ENCODE measurements at regions not wholly inside any gene's neighbourhood (a gene's known extent, or its start where the extent isn't known, plus 50 kb on each side); places are given as distances from the start of the nearest gene placed in this dataset.

GRCh38 chr4:24339260-24339659, 245.1 kb downstream of the DHX15 start:
- POLR2A ChIA-PET, result interaction anchor here (0.6 kb wide), 1 partner anchor 17 kb away, joined by 3 read pairs; no protein-coding TSS in a partner anchor
- Histone ChIP-seq H3K4me2 (ENCODE audit: insufficient read depth, low read length) (no peak overlapping the region), H2AFZ (ENCODE audit: low read depth, low read length) (no peak overlapping the region), H3K9me1 (ENCODE audit: control insufficient read depth, insufficient read depth, low read length) (no peaks in the 10 kb centered on the region), H3K4me3 (no peak overlapping the region), H3K4me1 (replicated peaks in 1 of 2; ENCODE audit: control insufficient read depth in 2 of 2, insufficient read depth in 2 of 2, low read length in 2 of 2) (no peaks in the 10 kb centered on the region), H4K20me1 (replicated peaks; ENCODE audit: control insufficient read depth, insufficient read depth, low read length) (no peaks in the 10 kb centered on the region), H3K27me3 (ENCODE audit: control insufficient read depth in 2 of 2, insufficient read depth in 2 of 2, low read length in 2 of 2) (no peaks in the 10 kb centered on the region), H3K9me3 (replicated peaks; ENCODE audit: control insufficient read depth, insufficient read depth, low read depth, low read length) (no peaks in the 10 kb centered on the region), H3K27ac (ENCODE audit: extremely low read depth, low read depth, low read length) (no peak overlapping the region), H3K79me2 (ENCODE audit: control insufficient read depth, insufficient read depth, low read length) (no peaks in the 10 kb centered on the region), H3K36me3 (ENCODE audit: control insufficient read depth, insufficient read depth, low read length) (no peaks in the 10 kb centered on the region), H3K9ac (ENCODE audit: insufficient read depth in 1 of 2, low read depth in 2 of 2, low read length in 2 of 2) (no peak overlapping the region)
- FAIRE-seq (no peak), ATAC-seq (no peak), DNase-seq (ENCODE audit: extremely low read depth in 1 of 4, low spot score in 3 of 4) (no peak)
- BruUV-seq (replicated peaks), result no TSS peak
- in situ Hi-C loops (cut with MboI), result no loop called here
- WGBS (ENCODE audit: insufficient coverage, low coverage, missing lambda C conversion rate), result 0% methylated on average over 5 of the region's 5 CpGs
- intact Hi-C loops (cut with micrococcal nuclease), result no loop called here
- CTCF ChIA-PET (ENCODE audit: low intra/inter-chr PET ratio), result no interaction called here
- TF ChIP-seq ZNF165 (CRISPR knock-in tag; IDR thresholded peaks at IDR 0.05; ENCODE audit: borderline replicate concordance), result no peak
- TF ChIP-seq CREBBP (IDR thresholded peaks at IDR 0.05; ENCODE audit: low read depth, low read length), result no peak
- no peak for TF ChIP-seq BMI1 (IDR thresholded peaks at IDR 0.05; ENCODE audit: low read length)
- no peak for TF ChIP-seq TOE1 (IDR thresholded peaks at IDR 0.05; ENCODE audit: borderline replicate concordance)
- TF ChIP-seq TOE1 (CRISPR knock-in tag; IDR thresholded peaks at IDR 0.05; ENCODE audit: borderline replicate concordance, low read depth), result no peak
- TF ChIP-seq NCOA1 (IDR thresholded peaks at IDR 0.05; ENCODE audit: low read depth), result no peak
- no peak for TF ChIP-seq TAF9B (IDR thresholded peaks at IDR 0.05; ENCODE audit: partially characterized antibody)
- TF ChIP-seq ETS2 (tag; IDR thresholded peaks at IDR 0.05; ENCODE audit: borderline replicate concordance, poor library complexity, severe bottlenecking), result no peak
- TF ChIP-seq, protein P1, sequence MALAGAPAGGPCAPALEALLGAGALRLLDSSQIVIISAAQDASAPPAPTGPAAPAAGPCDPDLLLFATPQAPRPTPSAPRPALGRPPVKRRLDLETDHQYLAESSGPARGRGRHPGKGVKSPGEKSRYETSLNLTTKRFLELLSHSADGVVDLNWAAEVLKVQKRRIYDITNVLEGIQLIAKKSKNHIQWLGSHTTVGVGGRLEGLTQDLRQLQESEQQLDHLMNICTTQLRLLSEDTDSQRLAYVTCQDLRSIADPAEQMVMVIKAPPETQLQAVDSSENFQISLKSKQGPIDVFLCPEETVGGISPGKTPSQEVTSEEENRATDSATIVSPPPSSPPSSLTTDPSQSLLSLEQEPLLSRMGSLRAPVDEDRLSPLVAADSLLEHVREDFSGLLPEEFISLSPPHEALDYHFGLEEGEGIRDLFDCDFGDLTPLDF (CRISPR knock-in tag; IDR thresholded peaks at IDR 0.05), result no peak
- TF ChIP-seq ZNF384 (IDR thresholded peaks at IDR 0.05; ENCODE audit: low read depth, low read length), result no peak
- no peak for TF ChIP-seq PRMT5 (CRISPR knock-in tag; IDR thresholded peaks at IDR 0.05)
- no peak for TF ChIP-seq ID3 (CRISPR knock-in tag; IDR thresholded peaks at IDR 0.05)
- no peak for TF ChIP-seq ID3 (tag; IDR thresholded peaks at IDR 0.05)
- TF ChIP-seq STAG1 (CRISPR knock-in tag; IDR thresholded peaks at IDR 0.05; ENCODE audit: borderline replicate concordance), result no peak
- no peak for TF ChIP-seq RBBP5 (IDR thresholded peaks at IDR 0.05; ENCODE audit: borderline replicate concordance, insufficient read depth, low read length, poor library complexity, severe bottlenecking)
- TF ChIP-seq LARP7 (IDR thresholded peaks at IDR 0.05), result no peak
- TF ChIP-seq SIRT6 (IDR thresholded peaks at IDR 0.05; ENCODE audit: low read depth, low read length), result no peak
- no peak for TF ChIP-seq POLR3G (IDR thresholded peaks at IDR 0.05; ENCODE audit: extremely low read depth, insufficient read length, insufficient replicate concordance)
- TF ChIP-seq RBM22 (IDR thresholded peaks at IDR 0.05; ENCODE audit: low read depth, low read length, poor library complexity, severe bottlenecking), result no peak
